Heart right ventricle (tissue), 16 donors: ENCODE measurements at regions not wholly inside any gene's neighbourhood (a gene's known extent, or its start where the extent isn't known, plus 50 kb on each side); places are given as distances from the start of the nearest gene placed in this dataset.

ENCODE experiments used
- ATAC-seq, 8 donors: fragments of 200-7000 bp; cut with Tn5 transposase; one replicate each; pipeline ENCODE4 v1.9.1; 2020; ENCODE audit warnings: mild to moderate bottlenecking in 8 of 8, moderate library complexity in 8 of 8, moderate number of reproducible peaks in 1 of 8
- DNase-seq, 2 donors: peaks; one replicate each; pipeline ENCODE4 v3.0.0-alpha.2; 2020
- H3K27ac ChIP-seq, 10 donors: fragments of 200-600 bp; sonication (generic) in 2 of 10; one replicate each; pipeline versions ENCODE4 v1.5.0 to v1.8.0; 2020 to 2022; ENCODE audit warnings: mild to moderate bottlenecking in 3 of 10
- H3K27me3 ChIP-seq, 7 donors: fragments of 200-600 bp; one replicate each; pipeline ENCODE4 v1.8.0; 2021 to 2022; ENCODE audit warnings: mild to moderate bottlenecking in 2 of 7
- H3K36me3 ChIP-seq, 9 donors: fragments of 200-600 bp; sonication (generic) in 1 of 9; one replicate each; pipeline versions ENCODE4 v1.5.0 to v1.8.0; 2020 to 2022; ENCODE audit warnings: mild to moderate bottlenecking in 2 of 9
- H3K4me1 ChIP-seq, 9 donors: fragments of 200-600 bp; sonication (generic) in 1 of 9; one replicate each; pipeline versions ENCODE4 v1.5.0 to v1.8.0; 2020 to 2022; ENCODE audit warnings: mild to moderate bottlenecking in 4 of 9
- H3K4me3 ChIP-seq, 10 donors: fragments of 200-600 bp; sonication (generic) in 2 of 10; one replicate each; pipeline versions ENCODE4 v1.5.0 to v1.8.0; 2020 to 2022; ENCODE audit warnings: mild to moderate bottlenecking in 7 of 10, moderate library complexity in 2 of 10
- H3K9me3 ChIP-seq, 11 donors: fragments of 200-600 bp in 10 of 11; sonication (generic) in 2 of 11; one replicate each; pipeline versions ENCODE4 v1.5.0 to v1.8.0; 2013 to 2022; ENCODE audit warnings: mild to moderate bottlenecking in 2 of 11, control low read depth in 1 of 11, moderate library complexity in 1 of 11
- WGBS, 2 donors: extraction: QIAGEN DNeasy Blood & Tissue Kit; methylation state at CpG; one replicate each; pipeline ENCODE4 v1.1.7; 2013; ENCODE audit warnings: inconsistent platforms in 1 of 2; 5-methylcytosine and 5-hydroxymethylcytosine counted together
- intact Hi-C, 10 donors: fragments of 100-400 bp; cut with DNase I; formaldehyde crosslinking; loops; one replicate each; pipeline versions ENCODE4 v1.11.1 to v1.14.2; 2022
- TF ChIP-seq, protein P1 (sequence below), 9 donors: fragments of 200-600 bp; sonication (generic) in 2 of 9; IDR thresholded peaks; one replicate each; pipeline versions ENCODE4 v1.5.0 to v1.8.0; 2021 to 2022; ENCODE audit warnings: antibody characterized with exemption in 9 of 9, mild to moderate bottlenecking in 5 of 9, moderate library complexity in 1 of 9
- donor health status: Arrhythmogenic right ventricular cardiomyopathy.
- donor health status: ischemic (EF 13 %, LVEDD 7.1; RV severe dilation, severe dysfunction).
- donor health status: healthy with polysubstance abuse.
- donor health status: DM: no; HTN: yes; CAD: no.
- donor health status: DM: no; HTN: no; CAD: no.
- donor health status: ischemic (EF 25% LVEDD 6.9; RV normal size, moderate dysfunction).
- donor health status: ischemic (EF 25% LVEDD 5.7; RV mildly dilated, moderate dysfunction).
- donor health status: healthy.
- donor health status: DM: yes; HTN: yes; CAD: no.
- donor health status: Ischemic cardiomyopathy.
- donor health status: ischemic (EF 35%, LVEDD 5.7; RV mildly dilated, moderate dysfunction).
- donor health status: nonischemic (EF 11% LVEDD 7.7; RV severe dilation, severe dysfunction).
- donor health status: DM: yes; HTN: yes; CAD: no.
- donor health status: PGD.
- donor health status: ischemic (EF 29% LVEDD 5.4; RV normal size, mild dysfunction).
- donor health status: nonischemic (EF 23%, LVEDD 6.1; RV moderate dilation, normal function).

DNA sequence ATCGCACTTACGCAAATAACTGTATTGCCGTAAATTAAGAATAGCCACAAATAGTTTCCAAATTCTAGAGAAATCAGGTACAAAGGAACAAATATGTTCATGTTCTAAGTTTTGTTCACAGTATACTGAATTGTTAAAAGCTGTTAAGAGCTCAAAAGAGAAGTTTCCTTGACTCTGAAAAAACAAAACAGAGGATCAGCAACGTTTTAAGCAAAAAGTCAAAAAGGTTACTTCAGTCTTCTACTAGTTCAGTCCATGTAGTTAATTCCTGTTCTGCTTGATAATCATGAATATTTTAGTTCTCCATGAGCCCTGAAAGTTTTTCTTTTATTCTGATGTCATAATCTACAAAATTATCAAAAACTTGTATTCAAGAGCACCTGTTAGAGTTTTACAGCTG is 128.6 kb upstream of the MAST4 start:
- TF ChIP-seq, protein P1, sequence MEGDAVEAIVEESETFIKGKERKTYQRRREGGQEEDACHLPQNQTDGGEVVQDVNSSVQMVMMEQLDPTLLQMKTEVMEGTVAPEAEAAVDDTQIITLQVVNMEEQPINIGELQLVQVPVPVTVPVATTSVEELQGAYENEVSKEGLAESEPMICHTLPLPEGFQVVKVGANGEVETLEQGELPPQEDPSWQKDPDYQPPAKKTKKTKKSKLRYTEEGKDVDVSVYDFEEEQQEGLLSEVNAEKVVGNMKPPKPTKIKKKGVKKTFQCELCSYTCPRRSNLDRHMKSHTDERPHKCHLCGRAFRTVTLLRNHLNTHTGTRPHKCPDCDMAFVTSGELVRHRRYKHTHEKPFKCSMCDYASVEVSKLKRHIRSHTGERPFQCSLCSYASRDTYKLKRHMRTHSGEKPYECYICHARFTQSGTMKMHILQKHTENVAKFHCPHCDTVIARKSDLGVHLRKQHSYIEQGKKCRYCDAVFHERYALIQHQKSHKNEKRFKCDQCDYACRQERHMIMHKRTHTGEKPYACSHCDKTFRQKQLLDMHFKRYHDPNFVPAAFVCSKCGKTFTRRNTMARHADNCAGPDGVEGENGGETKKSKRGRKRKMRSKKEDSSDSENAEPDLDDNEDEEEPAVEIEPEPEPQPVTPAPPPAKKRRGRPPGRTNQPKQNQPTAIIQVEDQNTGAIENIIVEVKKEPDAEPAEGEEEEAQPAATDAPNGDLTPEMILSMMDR (IDR thresholded peaks at IDR 0.05), result no peak
- Histone ChIP-seq H3K9me3 (peaks cover 0 to 40% (median 11%) of the 10 kb centered on the region in 11 donors), H3K4me1 (no peaks in the 10 kb centered on the region), H3K4me3 (no peak overlapping the region), H3K27ac (no peak overlapping the region), H3K27me3 (no peaks in the 10 kb centered on the region), H3K36me3 (no peaks in the 10 kb centered on the region)
- no peak for ATAC-seq
- DNase-seq, result no peak
- intact Hi-C loops, result no loop called here
- 82 to 91% methylated on average over 4 of the region's 4 CpGs for WGBS, 2 donors

- H3K27ac ChIP-seq, result no peak overlapping the region
- TF ChIP-seq, protein P1 (IDR thresholded peaks at IDR 0.05), result no peak
- DNase-seq (no peak), ATAC-seq (no peak)
- H3K36me3 ChIP-seq, result no peaks in the 10 kb centered on the region
- peaks cover 0 to 40% (median 11%) of the 10 kb centered on the region in 11 donors for H3K9me3 ChIP-seq
- no peaks in the 10 kb centered on the region for H3K4me1 ChIP-seq
- WGBS, 2 donors, result 96 to 98% methylated on average over 1 of the region's 1 CpG
- H3K4me3 ChIP-seq, result no peak overlapping the region
- intact Hi-C loops, result no loop called here
- H3K27me3 ChIP-seq, result no peaks in the 10 kb centered on the region
Measured at GRCh38 chr5:66469684-66470083, 126.5 kb upstream of the MAST4 start.

DNA sequence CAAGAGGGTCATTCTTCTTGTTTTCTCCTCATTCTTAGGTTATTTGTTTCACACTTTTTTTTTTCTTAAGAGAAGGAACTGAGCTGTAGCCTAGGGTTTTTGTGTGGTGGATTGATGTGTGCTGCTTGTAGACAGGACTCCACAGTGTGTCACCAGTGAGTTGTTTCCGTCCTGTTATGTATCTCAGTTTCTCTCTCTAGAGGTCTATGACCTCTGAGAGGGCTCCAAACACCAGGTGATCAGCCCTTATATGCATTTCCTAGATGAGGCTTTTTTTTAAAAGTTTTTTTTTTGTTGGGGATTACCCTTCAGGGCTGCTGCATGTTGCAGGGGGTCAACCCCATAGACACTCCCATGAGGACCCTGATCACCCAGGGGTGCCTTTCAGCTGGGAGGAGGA is 124.2 kb upstream of the MAST4 start:
- H3K9me3 ChIP-seq, result peaks cover 0 to 35% (median 11%) of the 10 kb centered on the region in 11 donors
- no peak for DNase-seq
- no peaks in the 10 kb centered on the region for H3K27me3 ChIP-seq
- no peak for ATAC-seq
- no peak overlapping the region for H3K27ac ChIP-seq
- intact Hi-C loops, result no loop called here
- WGBS, 2 donors, result 84 to 85% methylated on average over 1 of the region's 1 CpG
- no peaks in the 10 kb centered on the region for H3K36me3 ChIP-seq
- TF ChIP-seq, protein P1 (IDR thresholded peaks at IDR 0.05), result no peak
- H3K4me3 ChIP-seq, result no peak overlapping the region
- H3K4me1 ChIP-seq, result peaks cover 0 to 6% (median 0%) of the 10 kb centered on the region in 9 donors

DNA sequence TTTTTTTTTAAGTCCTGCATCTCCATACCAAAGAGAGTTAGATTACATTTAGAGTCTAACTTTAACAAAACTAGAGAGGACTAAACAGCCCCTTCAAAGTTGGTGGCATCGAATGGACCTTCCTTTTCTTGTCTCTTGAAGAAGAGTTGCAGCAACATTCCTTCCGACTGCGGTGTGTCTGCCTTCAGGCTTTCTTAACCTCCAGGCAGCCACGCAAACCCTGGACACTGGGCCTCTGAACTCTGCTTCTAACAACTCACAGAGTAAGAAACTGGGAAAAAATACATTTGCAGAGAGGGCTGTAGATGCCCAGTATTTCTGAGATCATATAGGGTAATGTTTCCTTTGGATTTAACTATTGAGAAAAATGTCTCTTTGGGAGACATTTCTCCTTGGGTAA is 120.5 kb upstream of the MAST4 start:
- Histone ChIP-seq H3K27me3 (no peaks in the 10 kb centered on the region), H3K36me3 (no peaks in the 10 kb centered on the region), H3K27ac (no peak overlapping the region), H3K4me1 (peaks cover 0 to 6% (median 0%) of the 10 kb centered on the region in 9 donors), H3K4me3 (no peak overlapping the region), H3K9me3 (no peaks in the 10 kb centered on the region)
- intact Hi-C loops, result no loop called here
- DNase-seq, result no peak
- no peak for ATAC-seq
- TF ChIP-seq, protein P1 (IDR thresholded peaks at IDR 0.05), result no peak
- WGBS, 2 donors, result 89 to 92% methylated on average over 4 of the region's 4 CpGs
